Spleen (tissue), 11 donors: ENCODE measurements at regions not wholly inside any gene's neighbourhood (a gene's known extent, or its start where the extent isn't known, plus 50 kb on each side); places are given as distances from the start of the nearest gene placed in this dataset.

ENCODE experiments used
- DNase-seq: peaks from one replicate; pipeline ENCODE4 v3.0.0-alpha.2; 2020
- H3K27ac ChIP-seq, 8 donors: fragments of 200-600 bp; sonication (generic) in 7 of 8; 1 replicate in 4 of 8; 2 replicates in 4 of 8; pipeline versions ENCODE4 v1.5.0 to v1.8.0; 2016 to 2021; ENCODE audit warnings: inconsistent platforms in 4 of 8, mild to moderate bottlenecking in 4 of 8, moderate library complexity in 1 of 8
- H3K27me3 ChIP-seq, 7 donors: fragments of 200-600 bp; sonication (generic) in 6 of 7; replicated peaks in 1 of 7; 1 replicate in 4 of 7; 2 replicates in 3 of 7; pipeline versions ENCODE4 v1.5.0 to v1.8.0; 2016 to 2021; ENCODE audit warnings: inconsistent platforms in 3 of 7, mild to moderate bottlenecking in 1 of 7
- H3K36me3 ChIP-seq, 6 donors: fragments of 200-600 bp; sonication (generic) in 5 of 6; 1 replicate in 4 of 6; 2 replicates in 2 of 6; pipeline versions ENCODE4 v1.5.0 to v1.8.0; 2016 to 2021; ENCODE audit warnings: inconsistent platforms in 2 of 6
- H3K4me1 ChIP-seq, 6 donors: fragments of 200-600 bp; sonication (generic) in 5 of 6; 1 replicate in 3 of 6; 2 replicates in 3 of 6; pipeline versions ENCODE4 v1.5.0 to v1.8.0; 2016 to 2021; ENCODE audit warnings: inconsistent platforms in 3 of 6
- H3K4me3 ChIP-seq, 8 donors: fragments of 200-600 bp; sonication (generic) in 7 of 8; 1 replicate in 4 of 8; 2 replicates in 4 of 8; pipeline versions ENCODE4 v1.5.0 to v1.8.0; 2016 to 2021; ENCODE audit warnings: inconsistent platforms in 4 of 8, mild to moderate bottlenecking in 4 of 8, moderate library complexity in 2 of 8
- H3K9me3 ChIP-seq, 8 donors: fragments of 200-600 bp; sonication (generic) in 7 of 8; 1 replicate in 4 of 8; 2 replicates in 4 of 8; pipeline versions ENCODE4 v1.5.0 to v1.8.0; 2016 to 2021; ENCODE audit warnings: inconsistent platforms in 4 of 8
- POLR2A ChIP-seq, 3 donors: fragments of 450-650 bp; IDR thresholded peaks; one replicate each; pipeline ENCODE4 v1.5.1; 2017; ENCODE audit warnings: antibody characterized with exemption in 3 of 3, mild to moderate bottlenecking in 1 of 3
- POLR2AphosphoS5 ChIP-seq, 3 donors: sonication (generic); formaldehyde crosslinking; IDR thresholded peaks; one replicate each; pipeline ENCODE4 v1.5.1; 2017; ENCODE audit warnings: antibody characterized with exemption in 3 of 3
- WGBS, 5 donors: extraction: QIAGEN DNeasy Blood & Tissue Kit in 3 of 5; methylation state at CpG; one replicate each; pipeline versions ENCODE4 v1.1.5 to v1.1.7; 2013 to 2018; 5-methylcytosine and 5-hydroxymethylcytosine counted together
- intact Hi-C: fragments of 100-400 bp; cut with DNase I; formaldehyde crosslinking; loops from one replicate; pipeline ENCODE4 v1.15.0; 2023; ENCODE audit warnings: low total_unique reads
- TF ChIP-seq, protein P1 (sequence below), 11 experiments: fragments of 200-600 bp in 7 of 11; fragments of 450-650 bp in 4 of 11; sonication (generic) in 4 of 11; IDR thresholded peaks in 8 of 11; conservative IDR thresholded peaks in 3 of 11; 1 replicate in 7 of 11; 2 replicates in 4 of 11; pipeline versions ENCODE4 v1.4.0 to v1.8.0; 2016 to 2021; ENCODE audit warnings: antibody characterized with exemption in 11 of 11, inconsistent platforms in 4 of 11, mild to moderate bottlenecking in 1 of 11
- donor health status: healthy with polysubstance abuse.
- donor health status: DM: no; HTN: no; CAD: no; lungs with moderate emphysema.
- donor health status: DM: no; HTN: no; CAD: no.
- donor health status: Bipolar disorder and iron deficiency.
- donor health status: healthy.
- donor health status: DM: no; HTN: no; CAD: no.
- donor health status: DM: yes; HTN: yes; CAD: no.

- WGBS, 5 donors, result 41 to 77% (median 62%) methylated on average over 1 of the region's 1 CpG
- no peak overlapping the region for H3K27ac ChIP-seq
- H3K36me3 ChIP-seq, result peaks cover 0 to 7% (median 0%) of the 10 kb centered on the region in 6 donors
- no peak overlapping the region for H3K4me3 ChIP-seq
- no peaks in the 10 kb centered on the region for H3K9me3 ChIP-seq
- H3K27me3 ChIP-seq, result no peaks in the 10 kb centered on the region
- no peaks in the 10 kb centered on the region for H3K4me1 ChIP-seq
- TF ChIP-seq POLR2AphosphoS5 (IDR thresholded peaks at IDR 0.05), result no peak
- no peak for TF ChIP-seq POLR2A (IDR thresholded peaks at IDR 0.05)
- TF ChIP-seq, protein P1, sequence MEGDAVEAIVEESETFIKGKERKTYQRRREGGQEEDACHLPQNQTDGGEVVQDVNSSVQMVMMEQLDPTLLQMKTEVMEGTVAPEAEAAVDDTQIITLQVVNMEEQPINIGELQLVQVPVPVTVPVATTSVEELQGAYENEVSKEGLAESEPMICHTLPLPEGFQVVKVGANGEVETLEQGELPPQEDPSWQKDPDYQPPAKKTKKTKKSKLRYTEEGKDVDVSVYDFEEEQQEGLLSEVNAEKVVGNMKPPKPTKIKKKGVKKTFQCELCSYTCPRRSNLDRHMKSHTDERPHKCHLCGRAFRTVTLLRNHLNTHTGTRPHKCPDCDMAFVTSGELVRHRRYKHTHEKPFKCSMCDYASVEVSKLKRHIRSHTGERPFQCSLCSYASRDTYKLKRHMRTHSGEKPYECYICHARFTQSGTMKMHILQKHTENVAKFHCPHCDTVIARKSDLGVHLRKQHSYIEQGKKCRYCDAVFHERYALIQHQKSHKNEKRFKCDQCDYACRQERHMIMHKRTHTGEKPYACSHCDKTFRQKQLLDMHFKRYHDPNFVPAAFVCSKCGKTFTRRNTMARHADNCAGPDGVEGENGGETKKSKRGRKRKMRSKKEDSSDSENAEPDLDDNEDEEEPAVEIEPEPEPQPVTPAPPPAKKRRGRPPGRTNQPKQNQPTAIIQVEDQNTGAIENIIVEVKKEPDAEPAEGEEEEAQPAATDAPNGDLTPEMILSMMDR (IDR thresholded peaks at IDR 0.05 in 8 of 11, conservative IDR thresholded peaks at IDR 0.05 in 3 of 11), result no peak
- intact Hi-C loops, result no loop called here
- DNase-seq, result no peak
These were observed 108.8 kb upstream of the LYSMD4 start for GRCh38 chr15:99842071-99842470.

- WGBS, 5 donors, result 67 to 83% (median 78%) methylated on average over 4 of the region's 4 CpGs
- H3K27ac ChIP-seq, result no peak overlapping the region
- peaks cover 0 to 3% (median 0%) of the 10 kb centered on the region in 8 donors for H3K9me3 ChIP-seq
- H3K27me3 ChIP-seq, result no peaks in the 10 kb centered on the region
- no peak for DNase-seq
- H3K36me3 ChIP-seq, result peaks cover 0 to 5% (median 0%) of the 10 kb centered on the region in 6 donors
- H3K4me3 ChIP-seq, result no peak overlapping the region
- TF ChIP-seq, protein P1 (IDR thresholded peaks at IDR 0.05 in 8 of 11, conservative IDR thresholded peaks at IDR 0.05 in 3 of 11), result no peak
- no peak for TF ChIP-seq POLR2AphosphoS5 (IDR thresholded peaks at IDR 0.05)
- TF ChIP-seq POLR2A (IDR thresholded peaks at IDR 0.05), result no peak
- no peaks in the 10 kb centered on the region for H3K4me1 ChIP-seq
- intact Hi-C loops, result no loop called here
These were observed 93.0 kb upstream of the LYSMD4 start for GRCh38 chr15:99826157-99826780.

- no peak for DNase-seq
- TF ChIP-seq POLR2AphosphoS5 (IDR thresholded peaks at IDR 0.05) (no peak), POLR2A (IDR thresholded peaks at IDR 0.05) (no peak)
- TF ChIP-seq, protein P1 (IDR thresholded peaks at IDR 0.05 in 8 of 11, conservative IDR thresholded peaks at IDR 0.05 in 3 of 11), result no peak
- Histone ChIP-seq H3K4me1 (no peaks in the 10 kb centered on the region), H3K27ac (no peak overlapping the region), H3K27me3 (no peaks in the 10 kb centered on the region), H3K4me3 (no peak overlapping the region), H3K36me3 (peaks cover 0 to 5% (median 0%) of the 10 kb centered on the region in 6 donors), H3K9me3 (peaks cover 0 to 3% (median 0%) of the 10 kb centered on the region in 8 donors)
- WGBS, 5 donors, result 87 to 98% (median 97%) methylated on average over 5 of the region's 5 CpGs
- intact Hi-C loops, result no loop called here
These were observed 90.1 kb upstream of the LYSMD4 start for GRCh38 chr15:99823346-99823745.

DNA sequence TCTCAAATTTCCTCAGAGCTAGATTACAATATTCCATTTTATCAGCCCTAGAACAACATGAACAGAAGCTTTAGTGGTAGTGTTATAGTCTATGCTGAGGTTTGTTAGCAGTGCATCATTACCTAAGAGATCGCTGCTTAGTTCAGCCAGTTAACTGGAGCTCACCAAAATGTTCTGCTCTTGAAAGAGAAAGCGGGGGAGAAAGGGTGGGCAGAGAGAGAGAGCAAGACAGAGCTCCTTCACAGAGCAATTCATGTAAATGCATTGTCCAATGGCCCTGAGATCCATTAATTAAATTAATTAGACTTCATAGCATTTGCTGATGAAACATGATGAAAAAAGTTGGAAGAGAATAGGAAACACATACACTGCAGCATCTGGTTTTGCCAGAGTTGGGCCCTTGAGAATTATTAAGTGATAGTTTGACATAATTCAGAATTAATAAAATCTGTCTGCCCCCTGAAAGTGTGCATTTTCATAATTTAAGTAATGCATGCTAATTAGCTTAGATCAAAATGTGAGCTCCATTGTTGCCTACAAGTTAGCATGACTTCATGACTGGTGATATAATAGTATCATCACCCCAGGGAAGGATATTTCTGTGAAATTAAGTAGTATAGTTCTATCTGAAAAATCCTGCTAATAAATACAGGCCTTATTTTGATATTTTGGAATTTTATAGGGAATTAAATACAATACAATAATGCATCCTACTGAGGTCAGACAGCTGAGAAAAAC, 86.9 kb upstream of the LYSMD4 start:
- no peak overlapping the region for H3K27ac ChIP-seq
- intact Hi-C loops, result no loop called here
- no peak for DNase-seq
- H3K4me3 ChIP-seq, result no peak overlapping the region
- H3K4me1 ChIP-seq, result no peaks in the 10 kb centered on the region
- TF ChIP-seq POLR2AphosphoS5 (IDR thresholded peaks at IDR 0.05) (no peak), POLR2A (IDR thresholded peaks at IDR 0.05) (no peak)
- TF ChIP-seq, protein P1 (IDR thresholded peaks at IDR 0.05 in 8 of 11, conservative IDR thresholded peaks at IDR 0.05 in 3 of 11), result no peak
- H3K9me3 ChIP-seq, result no peaks in the 10 kb centered on the region
- H3K27me3 ChIP-seq, result no peaks in the 10 kb centered on the region
- 94 to 98% (median 96%) methylated on average over 2 of the region's 2 CpGs for WGBS, 5 donors
- peaks cover 0 to 13% (median 0%) of the 10 kb centered on the region in 6 donors for H3K36me3 ChIP-seq
